ACC112 (cell line): ENCODE measurements at regions not wholly inside any gene's neighbourhood (a gene's known extent, or its start where the extent isn't known, plus 50 kb on each side); places are given as distances from the start of the nearest gene placed in this dataset.

ENCODE experiments used
- H2AFZ ChIP-seq: fragments of 200-600 bp; sonication (generic); one replicate; pipeline ENCODE4 v1.6.0; 2017; ENCODE audit warnings: antibody characterized with exemption, low read length; ENCODE audit not compliant: unreplicated experiment
- H3K27ac ChIP-seq: fragments of 200-600 bp; sonication (generic); 2 replicates; pipeline ENCODE4 v1.5.1; 2014; ENCODE audit warnings: low read depth, mild to moderate bottlenecking, antibody characterized with exemption, low read length, moderate library complexity
- H3K27me3 ChIP-seq: fragments of 200-600 bp; sonication (generic); 2 replicates; pipeline ENCODE4 v1.6.1; 2014; ENCODE audit warnings: mild to moderate bottlenecking, antibody characterized with exemption, low read length, moderate library complexity, mixed read lengths; ENCODE audit not compliant: insufficient read depth
- H3K36me3 ChIP-seq: fragments of 200-600 bp; sonication (generic); 2 replicates; pipeline ENCODE4 v1.6.1; 2016; ENCODE audit warnings: mild to moderate bottlenecking, antibody characterized with exemption, low read length, moderate library complexity, mixed read lengths; ENCODE audit not compliant: insufficient read depth
- H3K4me1 ChIP-seq: fragments of 200-600 bp; sonication (generic); one replicate; pipeline ENCODE4 v1.6.1; 2016; ENCODE audit warnings: low read length, mixed read lengths; ENCODE audit not compliant: insufficient read depth, unreplicated experiment, control insufficient read depth
- H3K4me3 ChIP-seq: fragments of 200-600 bp; sonication (generic); 2 replicates; pipeline ENCODE4 v1.5.1; 2014; ENCODE audit warnings: mild to moderate bottlenecking, low read depth, low read length
- H3K79me2 ChIP-seq: fragments of 200-600 bp; sonication (generic); one replicate; pipeline ENCODE4 v1.6.0; 2016; ENCODE audit warnings: low read length; ENCODE audit not compliant: control insufficient read depth, unreplicated experiment, insufficient read depth

DNA sequence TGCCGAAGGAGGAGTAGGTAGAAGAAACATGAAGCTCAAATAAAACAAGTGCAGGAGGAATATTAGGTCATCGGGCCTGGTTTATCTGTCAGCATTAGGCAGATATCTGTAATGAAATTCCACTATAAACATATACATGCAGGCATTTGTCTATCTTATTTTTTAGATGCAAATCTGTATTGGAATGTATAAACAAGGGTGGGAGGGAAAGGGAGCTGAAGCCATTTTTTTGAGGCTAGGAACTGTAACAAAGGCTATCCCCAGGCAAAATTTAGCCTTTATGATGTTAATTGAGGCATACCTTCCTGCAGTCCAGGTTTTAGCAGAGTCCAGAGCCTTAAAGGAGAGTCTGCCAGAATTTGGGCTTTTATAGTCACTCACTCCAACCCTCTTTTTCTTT, 72.5 kb downstream of the PHLDA1 start:
- Histone ChIP-seq H3K27me3 (no peaks in the 10 kb centered on the region), H2AFZ (no peak overlapping the region), H3K36me3 (no peaks in the 10 kb centered on the region), H3K4me3 (no peak overlapping the region), H3K4me1 (peaks cover 13% of the 10 kb centered on the region), H3K79me2 (no peaks in the 10 kb centered on the region), H3K27ac (no peak overlapping the region)

GRCh38 chr12:75955251-75955650, 76.3 kb downstream of the PHLDA1 start:
- Histone ChIP-seq H3K36me3 (no peaks in the 10 kb centered on the region), H3K79me2 (no peaks in the 10 kb centered on the region), H3K27me3 (no peaks in the 10 kb centered on the region), H3K4me1 (peaks cover 40% of the 10 kb centered on the region), H3K4me3 (no peak overlapping the region), H3K27ac (peak overlapping the region; percentile 97; the same call in 1 of the 2 replicates), H2AFZ (no peak overlapping the region)

GRCh38 chr12:75954749-75955148, 76.8 kb downstream of the PHLDA1 start:
- H3K36me3 ChIP-seq = no peaks in the 10 kb centered on the region
- H3K79me2 ChIP-seq = no peaks in the 10 kb centered on the region
- peak overlapping the region; percentile 97 for H3K27ac ChIP-seq
- H3K27me3 ChIP-seq = no peaks in the 10 kb centered on the region
- H2AFZ ChIP-seq = peak overlapping the region; percentile 24
- H3K4me1 ChIP-seq = peaks cover 40% of the 10 kb centered on the region
- H3K4me3 ChIP-seq = no peak overlapping the region

DNA sequence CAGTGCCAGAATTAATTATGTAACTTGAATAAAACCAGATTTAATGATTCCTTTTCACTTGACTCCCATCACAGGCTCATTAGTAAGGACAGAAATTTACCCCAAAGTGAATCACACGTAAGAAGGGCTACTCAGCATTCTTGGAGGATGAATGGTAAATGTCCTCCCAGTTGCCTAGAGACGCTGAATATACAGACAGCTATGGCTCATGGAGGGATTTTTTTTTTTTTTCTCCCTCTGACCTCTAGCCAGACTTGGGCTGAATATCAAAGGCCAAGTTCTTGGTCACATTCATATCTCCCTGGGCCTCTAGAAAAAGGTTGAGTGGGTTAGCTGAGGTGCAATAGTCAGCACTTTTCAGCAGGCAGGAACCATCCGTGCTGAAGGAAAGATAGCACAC, 77.5 kb downstream of the PHLDA1 start:
- Histone ChIP-seq H3K4me1 (peaks cover 40% of the 10 kb centered on the region), H2AFZ (peak overlapping the region; percentile 24), H3K27ac (peak overlapping the region; percentile 97), H3K27me3 (no peaks in the 10 kb centered on the region), H3K79me2 (no peaks in the 10 kb centered on the region), H3K36me3 (no peaks in the 10 kb centered on the region), H3K4me3 (peak overlapping the region; percentile 39)

DNA sequence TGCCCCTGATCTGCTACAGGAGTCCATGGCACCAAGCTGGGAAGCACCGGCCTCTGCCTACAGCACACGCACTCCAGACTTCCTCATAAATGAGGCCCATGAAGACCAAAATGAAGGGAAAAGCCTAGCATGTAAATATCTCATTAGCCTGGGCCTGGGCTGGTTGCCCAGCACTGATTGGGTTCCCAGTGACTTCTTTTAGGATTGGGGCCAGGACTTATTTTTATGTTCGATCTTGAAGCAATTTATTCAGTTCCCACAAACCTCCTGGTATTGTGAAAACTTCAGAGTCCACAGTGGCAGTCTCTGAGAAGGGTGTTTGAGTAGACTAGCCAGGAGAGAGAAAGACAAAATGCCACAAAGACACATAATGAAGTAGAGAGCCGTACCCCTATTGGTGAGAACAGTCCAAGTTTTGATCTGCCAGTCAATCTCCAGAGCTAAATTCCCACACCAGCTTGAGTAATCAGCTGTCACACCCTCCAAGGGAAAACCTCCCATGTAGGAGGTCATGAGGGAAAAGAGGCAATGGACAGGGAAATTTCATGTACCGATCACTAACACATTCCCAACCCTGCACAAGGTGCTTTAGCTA, 78.2 kb downstream of the PHLDA1 start:
- Histone ChIP-seq H3K79me2 (no peaks in the 10 kb centered on the region), H3K27ac (peak overlapping the region; percentile 97), H3K36me3 (no peaks in the 10 kb centered on the region), H3K4me1 (peaks cover 40% of the 10 kb centered on the region), H2AFZ (no peak overlapping the region), H3K4me3 (peak overlapping the region; percentile 39), H3K27me3 (no peaks in the 10 kb centered on the region)

- Histone ChIP-seq H3K27ac (peak overlapping the region; percentile 97), H2AFZ (peak overlapping the region; percentile 50), H3K36me3 (no peaks in the 10 kb centered on the region), H3K4me3 (no peak overlapping the region), H3K79me2 (no peaks in the 10 kb centered on the region), H3K27me3 (no peaks in the 10 kb centered on the region), H3K4me1 (peaks cover 49% of the 10 kb centered on the region)
Observed at GRCh38 chr12:75951399-75952278, 79.9 kb downstream of the PHLDA1 start.

DNA sequence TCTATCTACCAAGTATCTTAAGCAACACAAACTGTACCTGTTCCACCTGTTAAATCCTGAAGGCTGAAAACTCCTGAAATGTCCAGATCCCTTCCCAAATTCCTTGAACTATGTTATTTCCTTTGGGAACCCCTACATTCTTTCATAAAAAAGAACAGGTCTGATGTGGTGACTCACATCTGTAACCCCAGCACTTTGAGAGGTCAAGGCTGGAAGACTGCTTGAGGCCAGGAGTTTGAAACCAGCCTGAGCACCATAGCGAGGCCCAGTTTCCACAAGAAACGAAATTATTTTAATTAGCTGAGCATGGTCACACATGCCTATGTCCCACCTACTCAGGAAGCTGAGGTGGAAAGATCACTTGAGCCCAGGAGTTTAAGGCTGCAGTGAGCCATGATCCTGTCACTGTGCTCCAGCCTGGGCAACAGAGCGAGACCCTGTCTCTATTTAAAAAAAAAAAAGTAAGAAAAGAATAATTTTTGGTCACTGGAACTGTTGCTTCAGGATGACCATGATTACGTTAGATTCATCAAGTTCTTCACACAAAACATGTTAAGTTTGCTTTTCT, 84.3 kb downstream of the PHLDA1 start:
- H3K4me3 ChIP-seq = no peak overlapping the region
- no peaks in the 10 kb centered on the region for H3K27me3 ChIP-seq
- H3K4me1 ChIP-seq = peaks cover 40% of the 10 kb centered on the region
- H3K79me2 ChIP-seq = no peaks in the 10 kb centered on the region
- H3K36me3 ChIP-seq = no peaks in the 10 kb centered on the region
- peak overlapping the region; percentile 39 for H2AFZ ChIP-seq
- no peak overlapping the region for H3K27ac ChIP-seq

DNA sequence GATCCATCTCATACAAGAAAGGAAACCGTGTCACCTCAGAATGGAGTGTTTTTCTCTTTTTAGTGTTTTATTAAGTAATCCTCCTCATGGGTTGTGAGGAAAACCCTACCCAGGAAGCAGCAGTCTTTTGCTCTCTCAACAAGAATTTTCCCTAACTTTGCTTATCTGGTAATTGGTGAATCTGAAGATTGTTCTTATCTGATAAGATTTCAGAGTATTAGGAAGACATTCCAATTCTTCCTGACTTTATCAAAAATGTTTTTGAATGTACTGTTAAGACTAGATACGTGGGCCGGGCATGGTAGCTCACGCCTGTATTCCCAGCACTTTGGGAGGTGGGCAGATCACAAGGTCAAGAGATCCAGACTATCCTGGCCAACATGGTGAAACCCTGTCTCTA, 86.0 kb downstream of the PHLDA1 start:
- H3K4me1 ChIP-seq = peaks cover 30% of the 10 kb centered on the region
- H3K36me3 ChIP-seq = no peaks in the 10 kb centered on the region
- no peak overlapping the region for H3K4me3 ChIP-seq
- no peaks in the 10 kb centered on the region for H3K27me3 ChIP-seq
- H3K79me2 ChIP-seq = no peaks in the 10 kb centered on the region
- H2AFZ ChIP-seq = peak overlapping the region; percentile 80
- H3K27ac ChIP-seq = peak overlapping the region; percentile 98

- H2AFZ ChIP-seq = peak overlapping the region; percentile 80
Observed at GRCh38 chr12:75944905-75945432, 86.6 kb downstream of the PHLDA1 start.

DNA sequence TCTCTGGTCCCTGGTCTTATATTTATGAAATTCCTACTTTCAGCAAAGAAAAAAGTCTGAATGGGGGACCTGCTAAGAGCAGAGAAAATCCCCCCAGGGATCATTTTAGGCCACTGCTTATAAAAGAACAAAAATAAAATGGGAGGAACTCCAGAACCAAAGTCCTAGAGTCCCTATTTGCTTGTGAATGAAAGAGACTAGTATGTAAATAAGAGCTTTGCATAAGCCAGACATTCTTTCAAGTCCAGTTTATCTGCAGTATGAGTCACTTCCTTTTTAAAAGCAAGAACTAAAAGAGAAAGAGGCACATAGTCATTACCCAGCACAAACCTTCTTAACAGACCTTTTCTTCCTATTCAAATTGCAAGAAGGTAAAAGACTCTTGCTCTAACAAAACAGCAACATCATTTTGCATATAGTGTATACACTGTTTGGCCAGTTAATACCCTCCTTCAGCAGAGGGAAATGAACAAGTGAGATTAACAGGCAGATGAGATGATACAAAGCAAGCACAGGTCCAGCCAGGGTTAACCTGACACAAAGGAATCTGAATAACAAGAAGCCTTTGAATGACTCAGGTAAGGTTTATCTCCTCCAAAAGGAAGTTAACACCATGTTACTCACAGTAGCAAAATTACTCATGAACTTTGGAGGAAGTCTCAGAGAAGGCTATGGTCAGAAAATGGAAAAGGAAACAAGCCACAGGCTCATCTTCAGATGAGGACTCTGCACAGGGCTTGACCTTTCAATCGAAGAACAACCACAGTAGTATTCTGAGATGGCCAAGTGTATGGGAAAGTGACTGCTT, 87.3 kb downstream of the PHLDA1 start:
- Histone ChIP-seq H3K79me2 (no peaks in the 10 kb centered on the region), H3K4me3 (peak overlapping the region; percentile 54), H3K27me3 (no peaks in the 10 kb centered on the region), H3K4me1 (peaks cover 30% of the 10 kb centered on the region), H3K36me3 (no peaks in the 10 kb centered on the region), H2AFZ (peak overlapping the region; percentile 11), H3K27ac (peak overlapping the region; percentile 98)

More at GRCh38 chr12:75944905-75945432, 86.6 kb downstream of the PHLDA1 start:
- Histone ChIP-seq H3K27me3 (no peaks in the 10 kb centered on the region), H3K79me2 (no peaks in the 10 kb centered on the region), H3K27ac (peak overlapping the region; percentile 98), H3K36me3 (no peaks in the 10 kb centered on the region), H3K4me1 (peaks cover 30% of the 10 kb centered on the region), H3K4me3 (peak overlapping the region; percentile 54; the same call in 1 of the 2 replicates)
